ENCODE measurements at regions not wholly inside any gene's neighbourhood (a gene's known extent, or its start where the extent isn't known, plus 50 kb on each side); places are given as distances from the start of the nearest gene placed in this dataset.

GRCh38 chr9:26523577-26523976, 369.0 kb downstream of the CAAP1 start:
- Mint-ChIP-seq H3K4me3 (ENCODE audit: unreplicated experiment) (no peak overlapping the region), H3K36me3 (ENCODE audit: low read depth, unreplicated experiment) (no peaks in the 10 kb centered on the region), H3K27me3 (ENCODE audit: low read depth, unreplicated experiment) (no peaks in the 10 kb centered on the region), H3K4me1 (ENCODE audit: low read depth, unreplicated experiment) (no peaks in the 10 kb centered on the region), H3K27ac (ENCODE audit: unreplicated experiment) (no peak overlapping the region), H3K9me3 (ENCODE audit: unreplicated experiment) (no peaks in the 10 kb centered on the region)
- no peak for DNase-seq (ENCODE audit: low read depth)
- Histone ChIP-seq H3K4me1 (ENCODE audit: insufficient read depth, low read length) (no peaks in the 10 kb centered on the region), H3K79me2 (ENCODE audit: insufficient read depth, low read length) (no peaks in the 10 kb centered on the region), H2AFZ (ENCODE audit: low read depth, low read length) (no peak overlapping the region), H4K20me1 (ENCODE audit: insufficient read depth, low read length) (no peaks in the 10 kb centered on the region), H3K27me3 (ENCODE audit: insufficient read depth, low read length) (no peaks in the 10 kb centered on the region), H3K27ac (ENCODE audit: low read depth, low read length) (no peak overlapping the region), H3K4me2 (ENCODE audit: low read length) (no peak overlapping the region), H3K9me3 (ENCODE audit: insufficient read depth, low read depth, low read length) (no peaks in the 10 kb centered on the region), H3K4me3 (ENCODE audit: insufficient read depth, low read depth, low read length) (no peak overlapping the region), H3K36me3 (ENCODE audit: insufficient read depth, low read length) (no peaks in the 10 kb centered on the region), H3K9ac (ENCODE audit: low read length) (no peak overlapping the region)
- no peak for FAIRE-seq
- TF ChIP-seq EZH2 (IDR thresholded peaks at IDR 0.05; ENCODE audit: insufficient read depth, low read length), result no peak
- no peak for TF ChIP-seq CTCF (IDR thresholded peaks at IDR 0.05; ENCODE audit: insufficient read depth, low read depth, low read length)

- H3K4me3 Mint-ChIP-seq (ENCODE audit: unreplicated experiment), result no peak overlapping the region
- DNase-seq (ENCODE audit: low read depth), result no peak
- Histone ChIP-seq H3K4me3 (ENCODE audit: insufficient read depth, low read depth, low read length) (no peak overlapping the region), H3K4me1 (ENCODE audit: insufficient read depth, low read length) (no peaks in the 10 kb centered on the region), H3K36me3 (ENCODE audit: insufficient read depth, low read length) (no peaks in the 10 kb centered on the region), H3K27ac (ENCODE audit: low read depth, low read length) (no peak overlapping the region), H3K79me2 (ENCODE audit: insufficient read depth, low read length) (no peaks in the 10 kb centered on the region), H3K9ac (ENCODE audit: low read length) (no peak overlapping the region), H2AFZ (ENCODE audit: low read depth, low read length) (no peak overlapping the region), H3K9me3 (ENCODE audit: insufficient read depth, low read depth, low read length) (no peaks in the 10 kb centered on the region), H3K27me3 (ENCODE audit: insufficient read depth, low read length) (no peaks in the 10 kb centered on the region), H4K20me1 (ENCODE audit: insufficient read depth, low read length) (no peaks in the 10 kb centered on the region), H3K4me2 (ENCODE audit: low read length) (no peak overlapping the region)
- no peak overlapping the region for H3K27ac Mint-ChIP-seq (ENCODE audit: unreplicated experiment)
- H3K9me3 Mint-ChIP-seq (ENCODE audit: unreplicated experiment), result no peaks in the 10 kb centered on the region
- H3K4me1 Mint-ChIP-seq (ENCODE audit: low read depth, unreplicated experiment), result no peaks in the 10 kb centered on the region
- FAIRE-seq, result no peak
- no peak for TF ChIP-seq EZH2 (IDR thresholded peaks at IDR 0.05; ENCODE audit: insufficient read depth, low read length)
- TF ChIP-seq CTCF (IDR thresholded peaks at IDR 0.05; ENCODE audit: insufficient read depth, low read depth, low read length), result no peak
- no peaks in the 10 kb centered on the region for H3K27me3 Mint-ChIP-seq (ENCODE audit: low read depth, unreplicated experiment)
- H3K36me3 Mint-ChIP-seq (ENCODE audit: low read depth, unreplicated experiment), result no peaks in the 10 kb centered on the region
Observed at GRCh38 chr9:26520141-26520540, 372.5 kb downstream of the CAAP1 start.

GRCh38 chr9:26516773-26517343, 375.7 kb downstream of the CAAP1 start:
- DNase-seq (ENCODE audit: low read depth), result no peak
- no peak overlapping the region for H3K4me2 ChIP-seq (ENCODE audit: low read length)
- no peaks in the 10 kb centered on the region for H3K36me3 ChIP-seq (ENCODE audit: insufficient read depth, low read length)
- no peak overlapping the region for H3K9ac ChIP-seq (ENCODE audit: low read length)
- no peak overlapping the region for H3K27ac Mint-ChIP-seq (ENCODE audit: unreplicated experiment)
- no peaks in the 10 kb centered on the region for H3K36me3 Mint-ChIP-seq (ENCODE audit: low read depth, unreplicated experiment)
- no peak overlapping the region for H3K4me3 ChIP-seq (ENCODE audit: insufficient read depth, low read depth, low read length)
- no peaks in the 10 kb centered on the region for H3K9me3 ChIP-seq (ENCODE audit: insufficient read depth, low read depth, low read length)
- no peaks in the 10 kb centered on the region for H3K4me1 Mint-ChIP-seq (ENCODE audit: low read depth, unreplicated experiment)
- no peaks in the 10 kb centered on the region for H4K20me1 ChIP-seq (ENCODE audit: insufficient read depth, low read length)
- no peaks in the 10 kb centered on the region for H3K9me3 Mint-ChIP-seq (ENCODE audit: unreplicated experiment)
- H3K4me3 Mint-ChIP-seq (ENCODE audit: unreplicated experiment), result no peak overlapping the region
- H3K79me2 ChIP-seq (ENCODE audit: insufficient read depth, low read length), result no peaks in the 10 kb centered on the region
- TF ChIP-seq CTCF (IDR thresholded peaks at IDR 0.05; ENCODE audit: insufficient read depth, low read depth, low read length) (no peak), EZH2 (IDR thresholded peaks at IDR 0.05; ENCODE audit: insufficient read depth, low read length) (no peak)
- no peak for FAIRE-seq
- no peaks in the 10 kb centered on the region for H3K27me3 Mint-ChIP-seq (ENCODE audit: low read depth, unreplicated experiment)
- no peaks in the 10 kb centered on the region for H3K4me1 ChIP-seq (ENCODE audit: insufficient read depth, low read length)
- H2AFZ ChIP-seq (ENCODE audit: low read depth, low read length), result no peak overlapping the region
- no peak overlapping the region for H3K27ac ChIP-seq (ENCODE audit: low read depth, low read length)
- H3K27me3 ChIP-seq (ENCODE audit: insufficient read depth, low read length), result no peaks in the 10 kb centered on the region
